ENCODE measurements at regions not wholly inside any gene's neighbourhood (a gene's known extent, or its start where the extent isn't known, plus 50 kb on each side); places are given as distances from the start of the nearest gene placed in this dataset.

DNA sequence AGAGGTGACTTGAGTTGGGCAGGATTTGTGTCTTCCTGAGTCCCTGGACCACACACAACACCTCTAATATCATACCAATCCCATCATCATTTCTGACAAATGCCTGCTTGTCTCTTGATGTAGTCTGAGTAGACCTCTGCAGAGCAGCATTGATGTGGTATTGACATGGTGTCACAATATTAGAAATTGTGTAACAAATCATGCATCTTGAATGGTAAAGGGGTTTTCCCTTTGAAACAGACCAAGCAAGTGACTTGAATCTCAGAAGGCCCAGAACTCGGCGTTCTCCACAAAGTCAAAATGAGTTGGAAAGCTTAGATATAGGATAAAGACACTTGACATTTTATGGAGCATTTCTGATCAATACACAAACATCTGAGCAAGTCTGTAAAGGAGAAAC is 72.7 kb upstream of the KIRREL1 start:
- H3K9me3 Mint-ChIP-seq = no peaks in the 10 kb centered on the region
- no peaks in the 10 kb centered on the region for H3K4me1 Mint-ChIP-seq
- peaks cover 59% of the 10 kb centered on the region for H3K27me3 Mint-ChIP-seq (ENCODE audit: low read depth)
- DNase-seq (ENCODE audit: low read depth, low spot score) = no peak
- no peaks in the 10 kb centered on the region for H3K36me3 Mint-ChIP-seq (ENCODE audit: low read depth)
- H3K4me3 Mint-ChIP-seq = no peak overlapping the region
- no peak overlapping the region for H3K27ac Mint-ChIP-seq (ENCODE audit: unreplicated experiment)
- TF ChIP-seq, protein P1, sequence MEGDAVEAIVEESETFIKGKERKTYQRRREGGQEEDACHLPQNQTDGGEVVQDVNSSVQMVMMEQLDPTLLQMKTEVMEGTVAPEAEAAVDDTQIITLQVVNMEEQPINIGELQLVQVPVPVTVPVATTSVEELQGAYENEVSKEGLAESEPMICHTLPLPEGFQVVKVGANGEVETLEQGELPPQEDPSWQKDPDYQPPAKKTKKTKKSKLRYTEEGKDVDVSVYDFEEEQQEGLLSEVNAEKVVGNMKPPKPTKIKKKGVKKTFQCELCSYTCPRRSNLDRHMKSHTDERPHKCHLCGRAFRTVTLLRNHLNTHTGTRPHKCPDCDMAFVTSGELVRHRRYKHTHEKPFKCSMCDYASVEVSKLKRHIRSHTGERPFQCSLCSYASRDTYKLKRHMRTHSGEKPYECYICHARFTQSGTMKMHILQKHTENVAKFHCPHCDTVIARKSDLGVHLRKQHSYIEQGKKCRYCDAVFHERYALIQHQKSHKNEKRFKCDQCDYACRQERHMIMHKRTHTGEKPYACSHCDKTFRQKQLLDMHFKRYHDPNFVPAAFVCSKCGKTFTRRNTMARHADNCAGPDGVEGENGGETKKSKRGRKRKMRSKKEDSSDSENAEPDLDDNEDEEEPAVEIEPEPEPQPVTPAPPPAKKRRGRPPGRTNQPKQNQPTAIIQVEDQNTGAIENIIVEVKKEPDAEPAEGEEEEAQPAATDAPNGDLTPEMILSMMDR (conservative IDR thresholded peaks at IDR 0.05) = no peak

DNA sequence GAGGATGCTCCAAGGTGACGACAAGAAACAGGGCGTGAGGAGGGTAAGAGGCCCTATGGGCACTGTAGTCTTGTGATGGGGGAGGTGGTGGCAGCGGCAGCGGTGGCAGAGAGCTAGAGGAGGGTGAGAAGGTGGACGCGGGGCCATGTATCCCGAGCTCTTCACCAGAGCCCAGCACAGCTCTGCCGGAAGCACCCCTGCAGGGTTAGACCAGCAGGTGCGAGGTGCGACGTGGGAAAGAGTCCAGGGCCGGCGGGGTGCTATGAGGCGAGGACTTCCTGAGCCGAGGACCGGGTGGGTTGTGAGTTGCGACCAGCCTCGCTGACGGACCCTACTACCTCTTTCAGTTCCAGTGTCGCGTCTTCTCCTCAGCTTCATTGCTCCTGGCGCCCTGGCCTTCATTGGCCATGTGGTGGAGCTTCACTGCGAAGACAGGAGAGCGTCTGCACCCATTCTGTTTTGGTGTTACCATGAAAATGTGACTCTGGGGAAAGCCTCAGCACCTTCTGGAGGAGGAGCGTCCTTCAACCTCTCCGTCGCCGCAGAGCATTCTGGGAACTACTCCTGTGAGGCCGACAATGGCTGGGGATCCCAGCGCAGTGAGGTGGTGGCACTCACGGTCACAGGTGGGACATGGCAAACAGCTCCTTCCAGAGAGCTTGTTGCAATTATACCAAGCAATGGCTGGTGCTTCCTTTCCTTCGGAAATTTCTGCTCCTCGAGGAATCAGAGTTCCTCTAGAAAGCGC is 67.9 kb upstream of the KIRREL1 start:
- Mint-ChIP-seq H3K4me1 (no peaks in the 10 kb centered on the region), H3K9me3 (no peaks in the 10 kb centered on the region), H3K36me3 (ENCODE audit: low read depth) (no peaks in the 10 kb centered on the region), H3K27ac (ENCODE audit: unreplicated experiment) (no peak overlapping the region), H3K4me3 (no peak overlapping the region), H3K27me3 (ENCODE audit: low read depth) (peaks cover 23% of the 10 kb centered on the region)
- DNase-seq (ENCODE audit: low read depth, low spot score) = no peak
- TF ChIP-seq, protein P1 (conservative IDR thresholded peaks at IDR 0.05) = no peak

DNA sequence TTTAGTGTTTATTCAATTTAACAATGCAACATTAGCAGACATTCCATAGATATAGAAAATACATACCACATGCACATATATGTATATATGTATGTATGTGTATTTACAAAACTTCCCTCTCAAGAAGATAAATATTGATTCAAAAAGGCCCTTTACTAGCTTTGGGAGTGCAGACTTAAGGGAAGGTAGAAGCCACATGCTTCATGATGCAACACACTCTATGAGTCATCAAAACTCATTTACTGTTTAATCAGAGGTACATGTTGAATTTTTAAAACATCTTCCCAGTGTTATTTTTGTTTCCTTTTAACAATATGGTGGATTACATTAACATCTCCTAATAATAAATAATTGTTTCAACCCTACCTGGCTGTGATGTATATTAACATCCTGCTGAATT is 61.4 kb upstream of the KIRREL1 start:
- no peak overlapping the region for H3K27ac Mint-ChIP-seq (ENCODE audit: unreplicated experiment)
- DNase-seq (ENCODE audit: low read depth, low spot score) = no peak
- TF ChIP-seq, protein P1 (conservative IDR thresholded peaks at IDR 0.05) = no peak
- no peaks in the 10 kb centered on the region for H3K9me3 Mint-ChIP-seq
- H3K4me3 Mint-ChIP-seq = no peak overlapping the region
- no peaks in the 10 kb centered on the region for H3K4me1 Mint-ChIP-seq
- no peaks in the 10 kb centered on the region for H3K27me3 Mint-ChIP-seq (ENCODE audit: low read depth)
- no peaks in the 10 kb centered on the region for H3K36me3 Mint-ChIP-seq (ENCODE audit: low read depth)

DNA sequence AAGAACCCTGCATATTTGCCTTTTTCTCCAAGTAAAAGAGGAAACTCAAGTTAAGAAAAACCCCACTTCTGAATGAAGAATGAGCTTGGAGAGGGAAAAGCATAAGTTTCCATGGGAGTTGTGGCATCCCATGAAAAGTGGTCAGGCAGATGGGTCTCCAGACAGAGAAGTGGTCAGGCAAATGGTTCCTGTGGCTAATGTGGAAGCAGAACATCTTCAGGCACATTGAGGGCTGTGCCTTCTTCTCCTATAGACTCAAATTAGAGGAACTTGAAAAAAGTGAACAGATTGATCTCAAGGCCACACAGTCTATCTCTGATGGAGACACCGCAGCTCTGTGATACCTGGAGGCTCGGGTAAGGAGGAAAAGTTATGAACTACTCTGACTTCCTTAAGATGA is 55.7 kb upstream of the KIRREL1 start:
- Mint-ChIP-seq H3K4me1 (no peaks in the 10 kb centered on the region), H3K36me3 (ENCODE audit: low read depth) (no peaks in the 10 kb centered on the region), H3K27ac (ENCODE audit: unreplicated experiment) (no peak overlapping the region), H3K9me3 (peaks cover 3% of the 10 kb centered on the region), H3K4me3 (no peak overlapping the region), H3K27me3 (ENCODE audit: low read depth) (peaks cover 27% of the 10 kb centered on the region)
- no peak for DNase-seq (ENCODE audit: low read depth, low spot score)
- TF ChIP-seq, protein P1 (conservative IDR thresholded peaks at IDR 0.05) = no peak

DNA sequence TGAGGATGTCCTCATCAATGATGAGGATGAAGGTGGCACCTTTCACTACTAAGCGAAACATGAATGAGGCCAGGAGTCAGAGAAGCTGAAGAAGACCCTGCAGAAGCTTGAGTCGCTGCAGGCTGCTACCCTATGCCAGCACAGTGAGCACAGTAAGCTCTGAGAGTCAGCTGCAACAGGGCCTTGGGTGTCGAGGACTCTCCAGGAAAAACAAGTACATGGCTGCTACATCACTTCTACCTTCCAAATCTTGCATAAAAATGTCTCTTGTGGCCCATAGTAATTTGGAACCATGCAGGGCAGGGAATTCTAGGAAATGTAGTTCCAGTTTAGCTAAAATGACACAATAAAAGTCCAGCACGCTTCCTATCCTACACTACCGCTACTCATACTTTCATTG is 51.5 kb upstream of the KIRREL1 start:
- Mint-ChIP-seq H3K27me3 (ENCODE audit: low read depth) (peaks cover 33% of the 10 kb centered on the region), H3K27ac (ENCODE audit: unreplicated experiment) (no peak overlapping the region), H3K4me1 (no peaks in the 10 kb centered on the region), H3K4me3 (no peak overlapping the region), H3K36me3 (ENCODE audit: low read depth) (no peaks in the 10 kb centered on the region), H3K9me3 (peaks cover 3% of the 10 kb centered on the region)
- DNase-seq (ENCODE audit: low read depth, low spot score) = no peak
- TF ChIP-seq, protein P1 (conservative IDR thresholded peaks at IDR 0.05) = no peak

Measured in neural crest cell (in vitro differentiated cells).